Mucosa of descending colon (tissue), 3 donors: ENCODE measurements at regions not wholly inside any gene's neighbourhood (a gene's known extent, or its start where the extent isn't known, plus 50 kb on each side); places are given as distances from the start of the nearest gene placed in this dataset.
A peak's percentile ranks its signal among the peaks of the same experiment; 100 is the strongest.

Source experiments
- ATAC-seq: fragments of 200-7000 bp; cut with Tn5 transposase; one replicate; pipeline ENCODE4 v1.9.1; 2020; ENCODE audit warnings: mild to moderate bottlenecking, moderate library complexity
- DNase-seq, 3 donors: peaks; one replicate each; pipeline ENCODE4 v3.0.0-alpha.2; 2020
- H3K36me3 ChIP-seq: fragments of 200-600 bp; one replicate; pipeline ENCODE4 v1.8.0; 2021; ENCODE audit warnings: low read depth, mild to moderate bottlenecking
- H3K4me1 ChIP-seq: fragments of 200-600 bp; one replicate; pipeline ENCODE4 v1.8.0; 2021; ENCODE audit warnings: low read depth, mild to moderate bottlenecking
- H3K4me3 ChIP-seq: fragments of 200-600 bp; one replicate; pipeline ENCODE4 v1.8.0; 2021; ENCODE audit warnings: mild to moderate bottlenecking
- H3K9me3 ChIP-seq: fragments of 200-600 bp; one replicate; pipeline ENCODE4 v1.8.0; 2021; ENCODE audit warnings: mild to moderate bottlenecking
- CTCF ChIP-seq: fragments of 200-600 bp; IDR thresholded peaks from one replicate; pipeline ENCODE4 v1.8.0; 2022; ENCODE audit warnings: antibody characterized with exemption, mild to moderate bottlenecking
- intact Hi-C, 2 donors: fragments of 100-400 bp; cut with DNase I in 1 of 2; cut with micrococcal nuclease in 1 of 2; formaldehyde crosslinking; loops; one replicate each; pipeline versions ENCODE4 v1.11.0 to v1.11.1; 2022; cut with DNase I, micrococcal nuclease
- donor health status: DM: no; HTN: no; CAD: no; lungs with moderate emphysema.
- donor health status: DM: no; HTN: no; CAD: no.
- donor health status: DM: no; HTN: yes; CAD: no.

GRCh38 chr4:11736978-11737377, 308.3 kb upstream of the HS3ST1 start:
- Histone ChIP-seq H3K4me1 (no peaks in the 10 kb centered on the region), H3K4me3 (no peak overlapping the region), H3K9me3 (no peaks in the 10 kb centered on the region), H3K36me3 (no peaks in the 10 kb centered on the region)
- ATAC-seq: no peak
- intact Hi-C loops: no loop called here
- no peak for DNase-seq
- TF ChIP-seq CTCF: no peak

- intact Hi-C loops: no loop called here
- ATAC-seq: no peak
- no peak for TF ChIP-seq CTCF
Observed at GRCh38 chr4:11735651-11736050, 307.0 kb upstream of the HS3ST1 start.

GRCh38 chr4:11732155-11732554, 303.5 kb upstream of the HS3ST1 start:
- no peaks in the 10 kb centered on the region for H3K9me3 ChIP-seq
- intact Hi-C loops: no loop called here
- no peaks in the 10 kb centered on the region for H3K4me1 ChIP-seq
- no peak overlapping the region for H3K4me3 ChIP-seq
- no peaks in the 10 kb centered on the region for H3K36me3 ChIP-seq
- DNase-seq (peak in 1 of 3 donors; percentile 27), ATAC-seq (peak; percentile 93)
- no peak for TF ChIP-seq CTCF

More at GRCh38 chr4:11735651-11736050, 307.0 kb upstream of the HS3ST1 start:
- Histone ChIP-seq H3K4me3 (no peak overlapping the region), H3K4me1 (no peaks in the 10 kb centered on the region), H3K9me3 (no peaks in the 10 kb centered on the region), H3K36me3 (no peaks in the 10 kb centered on the region)
- no peak for DNase-seq

- DNase-seq: no peak
- TF ChIP-seq CTCF: no peak
- no peak overlapping the region for H3K4me3 ChIP-seq
- peak; percentile 37 for ATAC-seq
- H3K9me3 ChIP-seq: no peaks in the 10 kb centered on the region
- H3K4me1 ChIP-seq: no peaks in the 10 kb centered on the region
- intact Hi-C loops: no loop called here
- no peaks in the 10 kb centered on the region for H3K36me3 ChIP-seq
Observed at GRCh38 chr4:11730545-11730944, 301.9 kb upstream of the HS3ST1 start.

- intact Hi-C loops: no loop called here
- H3K36me3 ChIP-seq: no peaks in the 10 kb centered on the region
- ATAC-seq (peak; percentile 92), DNase-seq (no peak)
- H3K4me1 ChIP-seq: no peaks in the 10 kb centered on the region
- no peaks in the 10 kb centered on the region for H3K9me3 ChIP-seq
- H3K4me3 ChIP-seq: no peak overlapping the region
- no peak for TF ChIP-seq CTCF
Observed at GRCh38 chr4:11729548-11729947, 300.9 kb upstream of the HS3ST1 start.

- Histone ChIP-seq H3K4me1 (no peaks in the 10 kb centered on the region), H3K36me3 (no peaks in the 10 kb centered on the region), H3K9me3 (no peaks in the 10 kb centered on the region), H3K4me3 (no peak overlapping the region)
- intact Hi-C loops: no loop called here
- no peak for ATAC-seq
- DNase-seq: no peak
- TF ChIP-seq CTCF: no peak
Observed at GRCh38 chr4:11727903-11728564, 299.3 kb upstream of the HS3ST1 start.
